ENCODE measurements at regions not wholly inside any gene's neighbourhood (a gene's known extent, or its start where the extent isn't known, plus 50 kb on each side); places are given as distances from the start of the nearest gene placed in this dataset.

GRCh38 chr3:55267206-55267930 lies 219.7 kb downstream of the WNT5A start (continued):
- TF ChIP-seq PTTG1 (tag; IDR thresholded peaks at IDR 0.05; ENCODE audit: low read depth) (no peak), ZBTB12 (CRISPR knock-in tag; IDR thresholded peaks at IDR 0.05) (no peak), THRAP3 (IDR thresholded peaks at IDR 0.05; ENCODE audit: borderline replicate concordance) (no peak), ZNF445 (CRISPR knock-in tag; IDR thresholded peaks at IDR 0.05; ENCODE audit: low read depth) (no peak)

- Histone ChIP-seq H3K4me1 (replicated peaks in 1 of 2; ENCODE audit: control insufficient read depth in 2 of 2, insufficient read depth in 2 of 2, low read length in 2 of 2) (no peaks in the 10 kb centered on the region), H3K4me2 (ENCODE audit: insufficient read depth, low read length) (no peak overlapping the region), H3K4me3 (no peak overlapping the region), H4K20me1 (replicated peaks; ENCODE audit: control insufficient read depth, insufficient read depth, low read length) (no peaks in the 10 kb centered on the region), H3K9me1 (ENCODE audit: control insufficient read depth, insufficient read depth, low read length) (no peaks in the 10 kb centered on the region), H3K36me3 (ENCODE audit: control insufficient read depth, insufficient read depth, low read length) (no peaks in the 10 kb centered on the region), H3K9ac (ENCODE audit: insufficient read depth in 1 of 2, low read depth in 2 of 2, low read length in 2 of 2) (no peak overlapping the region), H3K9me3 (replicated peaks; ENCODE audit: control insufficient read depth, insufficient read depth, low read depth, low read length) (no peaks in the 10 kb centered on the region), H2AFZ (ENCODE audit: low read depth, low read length) (no peak overlapping the region), H3K27me3 (ENCODE audit: control insufficient read depth in 2 of 2, insufficient read depth in 2 of 2, low read length in 2 of 2) (no peaks in the 10 kb centered on the region), H3K27ac (ENCODE audit: extremely low read depth, low read depth, low read length) (no peak overlapping the region), H3K79me2 (ENCODE audit: control insufficient read depth, insufficient read depth, low read length) (no peaks in the 10 kb centered on the region)
- ChIA-PET CTCF (ENCODE audit: low intra/inter-chr PET ratio) (no interaction called here), POLR2A (no interaction called here)
- intact Hi-C loops (cut with micrococcal nuclease) (no loop called here), in situ Hi-C loops (cut with MboI) (no loop called here)
- BruUV-seq (replicated peaks), result no TSS peak
- DNase-seq (ENCODE audit: extremely low read depth in 1 of 4, low spot score in 3 of 4) (no peak), FAIRE-seq (no peak), ATAC-seq (no peak)
- 0% methylated on average over 3 of the region's 3 CpGs for WGBS (ENCODE audit: insufficient coverage, low coverage, missing lambda C conversion rate)
- TF ChIP-seq ZNF146 (CRISPR knock-in tag; IDR thresholded peaks at IDR 0.05; ENCODE audit: unreplicated experiment) (no peak), FOS (IDR thresholded peaks at IDR 0.05; ENCODE audit: extremely low read depth, insufficient read length) (no peak), BDP1 (IDR thresholded peaks at IDR 0.05; ENCODE audit: insufficient read depth, insufficient read length) (no peak), RUNX1 (IDR thresholded peaks at IDR 0.05; ENCODE audit: low read depth) (no peak), HMGXB4 (CRISPR knock-in tag; IDR thresholded peaks at IDR 0.05) (no peak), RBM39 (optimal IDR thresholded peaks at IDR 0.05; ENCODE audit: low read depth, low read length) (no peak), ZFX (CRISPR knock-in tag; IDR thresholded peaks at IDR 0.05) (no peak), PKNOX1 (IDR thresholded peaks at IDR 0.05) (no peak), GTF3C2 (IDR thresholded peaks at IDR 0.05; ENCODE audit: borderline replicate concordance, extremely low read depth, insufficient read length) (no peak)
Measured at GRCh38 chr3:55264919-55265318, 222.2 kb downstream of the WNT5A start.
